Left lung (tissue), 4 donors: ENCODE measurements at regions not wholly inside any gene's neighbourhood (a gene's known extent, or its start where the extent isn't known, plus 50 kb on each side); places are given as distances from the start of the nearest gene placed in this dataset.

Experiments
- ATAC-seq: fragments of 200-7000 bp; cut with Tn5 transposase; one replicate; pipeline ENCODE4 v1.9.1; 2020; ENCODE audit warnings: moderate library complexity
- DNase-seq, 4 donors: peaks; one replicate each; pipeline ENCODE4 v3.0.0-alpha.2; 2013 to 2020
- H3K27ac ChIP-seq, 2 donors: fragments of 200-600 bp; sonication (generic) in 1 of 2; one replicate each; pipeline versions ENCODE4 v1.5.0 to v1.8.0; 2020 to 2021
- H3K27me3 ChIP-seq, 2 donors: fragments of 200-600 bp; sonication (generic) in 1 of 2; one replicate each; pipeline versions ENCODE4 v1.5.0 to v1.8.0; 2020 to 2021
- H3K36me3 ChIP-seq, 2 donors: fragments of 200-600 bp; sonication (generic) in 1 of 2; one replicate each; pipeline versions ENCODE4 v1.5.0 to v1.8.0; 2020 to 2021
- H3K4me1 ChIP-seq, 2 donors: fragments of 200-600 bp; one replicate each; pipeline ENCODE4 v1.8.0; 2021
- H3K4me3 ChIP-seq, 2 donors: fragments of 200-600 bp; sonication (generic) in 1 of 2; one replicate each; pipeline versions ENCODE4 v1.5.0 to v1.8.0; 2020 to 2021; ENCODE audit warnings: mild to moderate bottlenecking in 1 of 2
- H3K9me3 ChIP-seq, 2 donors: fragments of 200-600 bp; sonication (generic) in 1 of 2; one replicate each; pipeline versions ENCODE4 v1.5.0 to v1.8.0; 2020 to 2021
- intact Hi-C, 2 donors: fragments of 100-400 bp; cut with DNase I; formaldehyde crosslinking; loops; one replicate each; pipeline versions ENCODE4 v1.11.2 to v1.14.2; 2022
- TF ChIP-seq, protein P1 (sequence below), 2 donors: fragments of 200-600 bp; sonication (generic) in 1 of 2; IDR thresholded peaks; one replicate each; pipeline versions ENCODE4 v1.5.0 to v1.8.0; 2021; ENCODE audit warnings: antibody characterized with exemption in 2 of 2
- donor health status: DM: no; HTN: yes; CAD: no.
- donor health status: DM: no; HTN: no; CAD: no.

- TF ChIP-seq, protein P1, sequence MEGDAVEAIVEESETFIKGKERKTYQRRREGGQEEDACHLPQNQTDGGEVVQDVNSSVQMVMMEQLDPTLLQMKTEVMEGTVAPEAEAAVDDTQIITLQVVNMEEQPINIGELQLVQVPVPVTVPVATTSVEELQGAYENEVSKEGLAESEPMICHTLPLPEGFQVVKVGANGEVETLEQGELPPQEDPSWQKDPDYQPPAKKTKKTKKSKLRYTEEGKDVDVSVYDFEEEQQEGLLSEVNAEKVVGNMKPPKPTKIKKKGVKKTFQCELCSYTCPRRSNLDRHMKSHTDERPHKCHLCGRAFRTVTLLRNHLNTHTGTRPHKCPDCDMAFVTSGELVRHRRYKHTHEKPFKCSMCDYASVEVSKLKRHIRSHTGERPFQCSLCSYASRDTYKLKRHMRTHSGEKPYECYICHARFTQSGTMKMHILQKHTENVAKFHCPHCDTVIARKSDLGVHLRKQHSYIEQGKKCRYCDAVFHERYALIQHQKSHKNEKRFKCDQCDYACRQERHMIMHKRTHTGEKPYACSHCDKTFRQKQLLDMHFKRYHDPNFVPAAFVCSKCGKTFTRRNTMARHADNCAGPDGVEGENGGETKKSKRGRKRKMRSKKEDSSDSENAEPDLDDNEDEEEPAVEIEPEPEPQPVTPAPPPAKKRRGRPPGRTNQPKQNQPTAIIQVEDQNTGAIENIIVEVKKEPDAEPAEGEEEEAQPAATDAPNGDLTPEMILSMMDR (IDR thresholded peaks at IDR 0.05): no peak
- Histone ChIP-seq H3K27ac (no peak overlapping the region), H3K9me3 (no peaks in the 10 kb centered on the region), H3K4me1 (no peaks in the 10 kb centered on the region), H3K36me3 (no peaks in the 10 kb centered on the region), H3K27me3 (peaks cover 18 to 89% of the 10 kb centered on the region in 2 donors), H3K4me3 (no peak overlapping the region)
- DNase-seq (peak in 1 of 4 donors; percentile 13), ATAC-seq (no peak)
- intact Hi-C loops: no loop called here
These were observed 68.0 kb upstream of the GALNT9 start for GRCh38 chr12:132397152-132397933.

GRCh38 chr12:132396657-132397056, 67.3 kb upstream of the GALNT9 start:
- Histone ChIP-seq H3K27me3 (peaks cover 18 to 86% of the 10 kb centered on the region in 2 donors), H3K4me1 (no peaks in the 10 kb centered on the region), H3K36me3 (no peaks in the 10 kb centered on the region), H3K27ac (no peak overlapping the region), H3K4me3 (no peak overlapping the region), H3K9me3 (no peaks in the 10 kb centered on the region)
- no peak for ATAC-seq
- TF ChIP-seq, protein P1 (IDR thresholded peaks at IDR 0.05): no peak
- DNase-seq: no peak
- intact Hi-C loops: no loop called here

DNA sequence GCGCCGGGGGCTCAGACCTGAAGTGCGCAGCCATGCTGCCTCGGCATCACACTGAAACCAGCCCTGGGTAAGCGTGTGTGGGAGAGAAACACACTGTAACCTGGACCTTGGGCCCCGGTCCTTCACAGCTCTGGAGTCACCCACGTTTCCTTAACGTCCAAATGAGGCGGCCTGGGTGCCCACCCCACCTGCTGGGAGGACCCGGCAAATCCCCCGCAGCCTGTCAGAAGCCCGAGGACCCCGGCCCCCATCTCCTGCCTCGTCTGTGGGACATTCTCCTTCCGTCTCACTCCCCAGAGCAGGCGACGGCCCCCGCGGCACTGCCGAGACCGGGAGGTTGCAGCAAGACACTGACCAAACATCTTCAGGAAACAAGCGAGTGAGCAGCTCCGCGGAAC, 66.5 kb upstream of the GALNT9 start:
- peaks cover 17 to 91% of the 10 kb centered on the region in 2 donors for H3K27me3 ChIP-seq
- no peaks in the 10 kb centered on the region for H3K9me3 ChIP-seq
- TF ChIP-seq, protein P1 (IDR thresholded peaks at IDR 0.05): no peak
- ATAC-seq (no peak), DNase-seq (peak in 2 of 4 donors; percentile 29 to 58)
- no peak overlapping the region for H3K4me3 ChIP-seq
- no peaks in the 10 kb centered on the region for H3K4me1 ChIP-seq
- H3K36me3 ChIP-seq: no peaks in the 10 kb centered on the region
- intact Hi-C loops: no loop called here
- no peak overlapping the region for H3K27ac ChIP-seq

DNA sequence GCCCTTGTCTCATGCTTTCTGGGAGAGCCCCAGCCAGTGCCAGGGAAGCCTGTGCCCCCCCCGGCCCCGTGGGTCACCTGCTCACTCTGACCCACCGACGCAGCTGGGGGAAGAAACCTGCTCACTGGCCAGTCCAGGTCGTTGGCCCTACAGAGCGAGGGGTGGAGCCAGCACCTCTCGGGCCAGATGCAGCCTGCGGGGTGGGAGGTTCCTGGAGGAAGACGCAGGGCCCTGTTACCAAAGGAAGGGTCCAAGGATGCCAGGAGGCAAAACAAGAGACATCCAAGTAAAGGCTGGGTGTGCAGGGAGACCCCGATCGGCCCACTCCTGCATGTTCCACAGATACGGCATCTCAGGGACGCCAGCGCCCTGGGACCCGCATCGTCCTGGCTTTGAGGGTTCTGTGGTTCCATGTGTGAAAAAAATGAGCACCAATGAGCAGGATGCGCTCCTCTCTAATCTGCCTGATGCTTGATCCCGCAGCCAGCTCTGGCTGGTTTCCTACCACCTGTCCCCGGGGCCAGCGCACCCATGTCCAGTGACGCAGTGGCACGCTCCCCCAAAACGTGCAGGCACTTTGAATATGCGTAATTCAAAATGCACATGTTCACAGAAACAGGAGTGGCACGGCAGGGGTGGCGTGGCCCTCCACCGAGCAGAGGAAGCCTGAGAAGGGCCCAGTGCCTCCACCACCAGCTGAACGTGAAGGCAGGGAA, 66.0 kb upstream of the GALNT9 start:
- H3K9me3 ChIP-seq: no peaks in the 10 kb centered on the region
- peaks cover 14 to 91% of the 10 kb centered on the region in 2 donors for H3K27me3 ChIP-seq
- TF ChIP-seq, protein P1 (IDR thresholded peaks at IDR 0.05): no peak
- intact Hi-C loops: no loop called here
- H3K36me3 ChIP-seq: no peaks in the 10 kb centered on the region
- H3K4me3 ChIP-seq: no peak overlapping the region
- H3K4me1 ChIP-seq: no peaks in the 10 kb centered on the region
- no peak overlapping the region for H3K27ac ChIP-seq
- ATAC-seq (no peak), DNase-seq (peak in 2 of 4 donors; percentile 9 to 60)
